Activated CD8-positive, alpha-beta memory T cell treated with anti-CD3 and anti-CD28 coated beads, Interleukin-2, amount 50 U/mL, for 4 hours (primary cell): ENCODE measurements at regions not wholly inside any gene's neighbourhood (a gene's known extent, or its start where the extent isn't known, plus 50 kb on each side); places are given as distances from the start of the nearest gene placed in this dataset.
"Not testable (repeated sequence)": the region's sequence is repeated elsewhere in the genome, so short reads cannot be mapped to it uniquely, and the experiment has no call there.

ENCODE experiments used
- DNase-seq: peaks from one replicate; pipeline ENCODE4 v3.0.0-alpha.2; 2020

DNA sequence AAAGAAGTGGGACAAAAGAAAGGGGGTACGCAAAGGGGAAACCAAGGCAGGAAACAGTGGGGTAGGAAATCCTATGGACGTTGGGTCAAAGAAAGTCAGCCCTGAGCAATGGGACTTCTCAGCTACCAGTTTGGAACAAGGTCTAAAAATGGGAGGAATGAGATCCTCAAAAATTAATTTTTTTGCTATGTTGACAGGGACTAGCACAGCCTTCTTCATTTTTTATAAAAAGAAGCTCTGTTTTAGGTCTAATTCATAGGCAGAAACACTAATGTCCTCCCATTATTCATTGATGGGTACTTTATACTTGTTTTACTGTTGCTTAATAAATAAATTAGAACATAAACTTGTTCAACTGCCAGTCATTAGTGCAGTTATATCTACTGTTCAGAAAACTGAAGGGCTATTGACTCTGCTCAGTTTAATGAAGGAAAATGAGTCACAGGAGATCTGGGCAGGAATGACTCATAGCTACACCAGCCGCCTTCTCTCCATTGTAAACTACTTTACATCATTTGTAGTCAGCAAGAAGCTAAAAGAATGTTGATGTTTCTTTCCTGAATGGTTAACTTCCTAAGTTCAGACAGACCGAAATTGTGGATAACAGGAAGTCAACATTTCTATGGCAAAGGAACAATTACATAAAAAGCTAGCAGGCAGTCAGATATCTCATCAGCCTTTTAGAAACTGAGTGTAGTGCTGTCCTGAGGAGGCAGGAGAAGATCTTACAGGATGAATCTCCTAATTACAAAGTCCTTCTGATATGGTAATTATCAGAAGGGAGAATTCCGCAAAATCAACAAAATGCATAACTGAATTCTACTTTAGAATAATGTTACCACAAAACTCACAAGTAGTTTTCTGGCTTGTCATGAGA lies 356.4 kb upstream of the PKN2 start:
- no peak for DNase-seq

DNA sequence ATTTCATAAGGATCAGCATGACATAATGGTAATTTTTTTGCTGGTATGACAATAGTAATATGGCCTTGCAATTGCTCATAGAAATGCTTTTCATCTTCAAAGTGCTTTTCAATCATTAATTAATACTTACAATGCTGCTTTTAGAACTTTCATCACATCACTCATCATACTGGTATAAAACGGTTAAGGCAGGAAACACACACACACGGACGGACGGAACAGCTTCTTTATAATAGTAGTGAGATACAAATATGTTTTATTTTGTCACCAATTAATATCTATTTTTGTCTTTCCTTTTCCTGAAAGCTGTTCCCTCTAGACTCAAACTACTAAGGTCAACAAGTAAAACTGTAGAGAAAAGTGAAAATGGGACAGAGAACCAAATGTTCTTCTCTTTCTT lies 353.9 kb upstream of the PKN2 start:
- no peak for DNase-seq

DNA sequence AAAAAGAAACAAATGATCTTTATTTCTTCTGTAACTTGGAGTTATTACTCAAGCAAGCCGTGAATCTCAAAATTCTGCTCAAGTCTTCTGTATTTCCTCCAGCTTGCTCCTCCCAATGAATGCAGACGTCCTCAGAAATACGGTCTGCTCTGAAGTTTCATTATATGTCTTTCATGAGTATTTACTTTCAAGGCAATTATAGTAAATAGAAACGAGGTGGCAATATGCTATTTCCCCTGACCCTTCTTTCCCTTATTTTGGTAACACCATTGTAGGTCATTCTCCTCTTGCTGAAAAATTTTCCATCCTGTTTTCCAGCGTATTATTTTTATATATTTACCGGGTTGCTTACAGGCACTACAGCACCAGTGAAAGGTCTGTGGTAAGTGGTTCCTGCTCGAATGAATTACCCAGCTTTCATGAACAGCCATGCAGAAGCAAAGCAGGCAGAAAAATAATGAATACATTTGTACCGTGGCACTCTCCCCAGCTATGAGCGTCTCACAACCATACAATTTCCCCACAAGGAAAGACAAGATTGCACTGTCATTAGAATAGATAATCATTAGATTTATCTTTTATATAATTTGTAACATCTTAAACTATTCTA lies 350.9 kb upstream of the PKN2 start:
- DNase-seq = no peak

DNA sequence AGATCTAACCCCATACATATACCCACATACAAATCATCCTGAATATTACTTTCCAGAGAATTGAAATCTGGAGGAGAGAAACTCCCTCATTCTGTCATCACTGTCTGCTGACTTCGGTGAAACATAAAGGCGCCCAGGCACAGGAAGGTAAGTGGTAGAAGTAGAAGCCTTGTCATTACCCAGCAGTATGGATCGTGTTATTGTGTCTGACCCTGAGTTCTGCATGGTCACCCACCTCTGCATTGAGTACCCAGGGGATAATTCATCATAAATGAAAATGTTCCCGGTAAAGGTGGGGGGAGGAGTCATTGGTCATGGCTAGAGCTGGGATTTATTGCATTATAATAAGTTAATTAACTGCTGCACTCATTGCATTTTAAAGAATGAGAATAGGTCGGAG lies 342.6 kb upstream of the PKN2 start:
- DNase-seq = no peak

DNA sequence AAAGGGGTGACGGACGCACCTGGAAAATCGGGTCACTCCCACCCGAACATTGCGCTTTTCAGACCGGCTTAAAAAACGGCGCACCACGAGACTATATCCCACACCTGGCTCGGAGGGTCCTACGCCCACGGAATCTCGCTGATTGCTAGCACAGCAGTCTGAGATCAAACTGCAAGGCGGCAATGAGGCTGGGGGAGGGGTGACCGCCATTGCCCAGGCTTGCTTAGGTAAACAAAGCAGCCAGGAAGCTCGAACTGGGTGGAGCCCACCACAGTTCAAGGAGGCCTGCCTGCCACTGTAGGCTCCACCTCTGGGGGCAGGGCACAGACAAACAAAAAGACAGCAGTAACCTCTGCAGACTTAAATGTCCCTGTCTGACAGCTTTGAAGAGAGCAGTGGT lies 342.0 kb upstream of the PKN2 start:
- DNase-seq = not testable (repeated sequence)

DNA sequence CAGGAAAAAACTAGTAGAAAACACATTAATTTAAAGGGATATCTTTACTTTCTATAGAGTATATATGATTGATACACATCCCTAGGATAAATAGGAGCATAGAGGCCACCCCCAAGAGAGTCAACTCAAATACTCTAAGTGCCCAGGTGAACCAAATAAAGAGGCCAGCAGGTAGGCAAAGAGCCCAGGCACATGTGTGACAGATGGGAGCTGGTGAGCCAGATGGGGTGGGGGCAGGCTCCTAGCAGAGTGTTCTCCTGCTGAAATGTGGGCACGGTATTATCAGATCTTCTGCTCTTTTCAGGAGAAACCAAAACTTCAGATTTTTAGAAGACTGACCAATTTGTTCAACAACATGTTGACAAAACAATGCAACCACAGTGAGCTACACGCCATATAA lies 333.4 kb upstream of the PKN2 start:
- no peak for DNase-seq

DNA sequence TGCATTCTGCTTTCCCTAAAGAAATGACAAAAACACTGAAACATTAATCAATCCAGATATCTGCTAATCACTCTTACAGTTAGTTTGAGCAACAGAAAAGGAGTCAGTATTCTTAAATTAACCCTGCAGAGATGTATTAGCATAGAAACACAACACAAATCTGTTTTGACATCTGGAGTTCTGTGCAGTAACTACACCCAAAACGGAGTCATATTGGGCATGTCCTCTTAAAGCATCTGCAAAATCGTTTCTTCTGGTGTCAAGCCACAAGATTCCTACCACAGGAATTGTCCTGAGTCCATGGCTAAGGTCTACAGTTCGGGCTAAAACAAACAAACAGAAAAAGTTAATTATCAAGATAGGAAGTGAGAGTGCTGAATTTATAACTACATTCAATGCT lies 332.1 kb upstream of the PKN2 start:
- no peak for DNase-seq

DNA sequence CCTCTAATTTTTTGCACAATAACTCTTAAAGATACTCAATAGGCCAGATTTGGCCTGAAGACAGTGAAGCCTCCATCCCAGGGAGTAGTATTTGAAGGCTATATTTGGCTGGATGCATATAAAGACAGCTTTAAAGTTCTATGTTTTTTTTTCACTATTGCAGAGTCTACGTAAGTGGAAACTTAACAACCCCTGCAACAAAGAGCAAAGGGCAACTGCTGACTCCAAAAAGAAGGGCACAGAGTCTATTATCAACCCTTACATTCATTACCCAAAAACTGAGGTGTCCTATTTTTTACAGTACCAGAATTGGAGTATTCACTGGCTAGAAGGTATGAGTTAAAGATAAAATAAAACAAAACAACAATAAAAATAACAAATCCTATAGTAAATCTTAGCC lies 329.8 kb upstream of the PKN2 start:
- DNase-seq = no peak

DNA sequence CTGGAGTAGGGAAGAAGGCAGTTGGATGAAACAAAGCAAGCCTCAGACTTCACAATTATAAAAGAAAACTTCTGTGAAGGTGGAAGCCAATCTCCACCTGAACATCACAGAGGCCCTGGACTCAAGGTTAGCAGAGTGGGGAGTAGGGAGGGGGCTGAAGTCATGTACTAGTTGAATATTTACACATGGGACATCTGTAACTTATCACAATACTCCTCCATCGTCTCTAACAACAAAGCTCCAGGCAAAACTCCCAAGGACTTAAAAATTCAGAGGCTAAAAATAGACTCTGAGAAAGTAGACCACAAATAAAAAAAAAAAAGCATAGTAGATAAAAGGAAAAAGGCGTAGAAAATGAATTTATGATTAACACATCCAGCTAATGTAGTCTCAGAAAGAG lies 326.3 kb upstream of the PKN2 start:
- DNase-seq = no peak

DNA sequence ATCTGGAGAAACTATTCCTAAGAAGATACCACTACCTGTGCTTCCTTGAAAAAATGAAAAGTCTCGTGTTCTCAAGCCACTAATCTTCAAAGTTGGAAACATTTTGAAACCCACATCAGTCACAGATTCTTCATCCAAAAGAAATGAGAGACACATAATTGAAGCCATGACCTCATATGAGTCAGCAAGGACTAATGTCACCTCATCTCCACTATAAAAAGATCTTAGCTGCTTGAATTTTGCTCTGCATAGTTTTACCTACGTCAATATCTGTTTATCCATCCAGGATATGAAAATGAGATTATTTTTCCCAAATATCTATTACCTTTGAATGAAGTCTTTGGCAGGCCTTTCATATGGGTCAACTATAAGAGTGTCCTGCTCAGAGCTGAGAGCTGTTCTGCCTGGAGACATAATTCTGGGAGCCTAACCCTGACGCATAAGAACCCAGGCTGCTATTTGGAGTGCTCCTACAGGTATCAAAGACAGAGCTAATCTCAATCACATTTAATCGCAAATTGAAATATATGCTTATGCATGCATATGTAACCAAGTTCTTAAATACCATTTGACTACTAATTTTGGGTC lies 312.5 kb upstream of the PKN2 start:
- DNase-seq = no peak

DNA sequence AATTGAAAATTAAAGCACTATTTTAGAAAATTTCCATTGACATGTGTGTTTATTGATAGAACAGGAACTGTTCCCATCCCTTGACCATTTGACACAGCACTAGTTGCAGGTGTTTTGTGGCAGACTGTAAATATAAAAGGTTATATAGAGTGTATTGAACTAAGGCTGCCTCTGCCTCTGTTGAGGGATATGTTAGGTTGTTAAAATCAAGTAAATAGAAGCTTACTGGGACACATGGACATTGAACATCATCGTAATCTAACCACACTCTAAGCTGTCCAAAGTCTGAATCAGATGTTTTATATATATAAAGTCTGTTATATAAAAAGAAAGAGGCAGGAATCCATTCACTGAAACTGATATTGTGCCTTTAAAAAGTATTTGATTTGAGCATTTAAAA lies 308.1 kb upstream of the PKN2 start:
- DNase-seq = no peak

DNA sequence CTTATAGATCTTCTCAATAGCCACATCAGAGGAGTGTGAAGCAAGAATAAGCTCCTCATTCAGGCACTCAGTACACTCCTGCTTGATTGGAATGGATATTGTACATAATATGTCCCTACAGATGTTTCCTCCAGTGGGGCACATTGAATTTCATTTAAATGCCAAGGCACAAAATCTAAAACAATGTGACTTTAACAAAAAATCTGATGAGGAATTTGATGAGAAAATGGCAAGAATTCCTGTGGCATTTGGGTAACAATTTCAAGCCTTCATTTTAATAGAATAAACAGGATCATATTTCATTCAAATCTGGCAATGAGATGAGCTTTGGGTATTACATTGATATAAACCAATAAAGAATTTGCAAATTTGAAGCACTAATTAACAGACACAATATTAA lies 307.7 kb upstream of the PKN2 start:
- no peak for DNase-seq

DNA sequence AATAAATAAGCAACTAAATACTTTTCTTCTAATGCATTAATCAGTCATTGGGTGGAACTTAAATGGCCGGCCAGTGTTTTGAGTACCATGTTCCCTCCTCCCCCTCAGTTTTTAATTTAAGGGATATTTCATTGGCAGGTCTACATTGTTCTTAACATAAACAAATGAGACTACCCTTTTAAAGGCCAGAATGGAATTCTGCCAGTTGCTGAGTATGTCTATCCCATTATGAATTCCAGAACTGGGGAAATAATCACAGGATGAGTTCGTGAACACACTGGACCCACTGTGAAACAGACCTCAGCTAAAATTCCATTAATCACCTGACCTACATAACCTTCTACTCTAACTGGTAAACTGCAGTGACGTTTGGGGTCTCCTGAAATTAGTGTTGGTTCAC lies 305.5 kb upstream of the PKN2 start:
- DNase-seq = no peak

DNA sequence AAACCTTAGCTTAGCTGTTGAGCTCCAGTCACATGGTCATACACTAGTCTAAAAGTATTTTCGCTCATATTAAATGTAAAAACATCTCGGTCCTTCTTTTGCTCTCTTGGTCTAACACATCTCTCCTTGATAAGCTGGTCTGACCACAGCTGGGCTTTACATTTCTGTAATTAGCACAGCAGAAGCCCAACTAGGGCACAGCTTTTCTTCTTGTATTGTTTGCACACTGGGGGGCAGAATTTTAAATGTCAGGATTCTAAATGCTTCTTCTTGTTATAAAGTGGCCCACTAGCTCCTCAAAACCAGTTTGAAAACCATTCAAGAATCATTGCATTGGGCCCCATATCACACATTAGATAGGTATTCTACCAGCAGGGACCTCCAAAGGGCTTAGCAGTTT lies 289.1 kb upstream of the PKN2 start:
- DNase-seq = no peak

DNA sequence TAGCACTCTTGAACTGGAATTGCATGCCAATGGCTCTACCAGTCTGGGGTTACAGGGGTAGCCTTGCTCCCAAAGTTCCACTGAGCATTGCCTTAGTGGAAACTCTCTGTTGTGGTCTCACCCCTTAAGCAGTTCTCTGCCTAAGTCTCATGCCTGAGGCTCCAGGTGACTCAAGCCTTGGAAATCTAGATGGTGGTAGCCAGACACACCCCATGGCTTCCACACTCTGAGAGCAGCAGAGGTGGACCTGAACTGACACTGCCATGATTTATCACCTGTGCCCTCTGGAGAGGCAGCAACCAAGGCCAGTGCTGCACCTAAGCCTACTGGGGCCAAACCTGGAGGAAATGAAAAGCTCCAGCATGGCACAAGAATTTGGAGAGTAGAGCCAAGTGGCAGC lies 285.7 kb upstream of the PKN2 start:
- DNase-seq = no peak

DNA sequence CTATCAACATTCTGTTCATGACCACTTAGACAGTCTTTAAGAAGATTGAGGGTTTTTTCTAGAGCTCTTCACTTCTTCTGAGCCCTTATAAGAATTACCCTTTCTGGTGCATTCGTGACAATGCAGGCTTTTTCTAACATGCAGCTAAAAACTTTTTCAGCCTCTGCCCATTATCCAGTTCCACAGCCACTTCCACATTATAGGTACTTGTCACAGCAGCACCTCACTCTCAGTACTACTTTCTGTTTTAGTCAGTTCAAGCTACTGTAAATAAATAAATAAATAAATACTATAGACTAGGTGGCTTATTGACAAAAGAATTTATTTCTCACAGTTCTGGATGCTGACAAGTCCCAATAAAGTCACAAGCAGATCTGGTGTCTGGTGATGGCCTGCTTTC lies 284.4 kb upstream of the PKN2 start:
- no peak for DNase-seq

DNA sequence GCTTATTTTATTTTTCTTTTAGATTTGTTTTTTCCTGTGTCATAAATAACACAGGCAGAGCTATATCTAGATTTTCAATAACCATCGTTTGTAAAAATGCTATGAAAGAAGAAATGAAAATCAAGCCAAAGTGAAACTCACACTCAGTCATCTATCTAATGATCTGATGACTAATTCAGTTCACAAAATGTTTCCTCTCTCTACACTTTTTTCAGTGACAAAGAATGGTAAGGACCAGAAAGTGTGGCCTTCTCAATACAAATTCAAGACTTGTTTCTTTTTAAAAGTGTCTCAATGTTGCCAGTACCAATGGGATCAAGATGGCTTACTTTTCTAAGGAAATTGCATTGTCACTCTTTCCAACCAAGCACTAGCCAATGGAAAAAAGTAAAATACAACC lies 282.8 kb upstream of the PKN2 start:
- no peak for DNase-seq

DNA sequence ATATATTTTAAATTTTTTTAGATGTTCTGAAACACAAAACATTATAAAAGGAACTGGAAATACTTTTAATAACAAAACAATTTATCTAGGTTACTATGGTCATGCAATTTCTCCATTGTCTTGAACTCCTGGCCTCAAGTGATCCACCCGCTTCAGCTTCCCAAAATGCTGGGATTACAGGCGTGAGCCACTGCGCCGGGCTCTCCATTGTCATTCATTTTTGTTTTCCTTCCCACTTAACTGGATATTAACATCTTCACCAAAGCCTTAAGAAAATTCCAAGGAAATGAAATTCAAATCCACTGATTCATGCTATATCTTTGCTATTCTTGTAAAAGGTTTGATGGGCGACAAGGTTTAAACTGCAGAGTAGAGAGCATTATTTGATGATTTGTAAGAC lies 279.5 kb upstream of the PKN2 start:
- no peak for DNase-seq

DNA sequence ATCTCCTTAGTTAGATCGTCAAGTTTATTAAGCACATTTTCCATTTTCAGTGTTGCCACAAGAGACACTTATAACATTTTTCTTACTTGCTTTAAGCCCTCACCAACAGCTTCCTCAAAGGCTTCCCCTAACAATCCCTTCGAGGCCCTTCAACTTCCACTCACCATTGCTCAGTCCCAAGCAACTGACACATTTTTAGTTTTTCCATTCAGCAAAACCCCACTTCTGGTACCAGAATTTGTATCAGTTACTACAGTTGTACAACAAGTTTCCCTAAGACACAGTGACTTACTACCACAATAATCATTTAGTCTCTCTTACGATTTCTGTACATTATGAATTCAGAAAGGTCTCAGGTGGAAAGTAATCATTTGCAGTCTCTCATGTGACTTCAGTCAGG lies 276.8 kb upstream of the PKN2 start:
- DNase-seq = no peak

DNA sequence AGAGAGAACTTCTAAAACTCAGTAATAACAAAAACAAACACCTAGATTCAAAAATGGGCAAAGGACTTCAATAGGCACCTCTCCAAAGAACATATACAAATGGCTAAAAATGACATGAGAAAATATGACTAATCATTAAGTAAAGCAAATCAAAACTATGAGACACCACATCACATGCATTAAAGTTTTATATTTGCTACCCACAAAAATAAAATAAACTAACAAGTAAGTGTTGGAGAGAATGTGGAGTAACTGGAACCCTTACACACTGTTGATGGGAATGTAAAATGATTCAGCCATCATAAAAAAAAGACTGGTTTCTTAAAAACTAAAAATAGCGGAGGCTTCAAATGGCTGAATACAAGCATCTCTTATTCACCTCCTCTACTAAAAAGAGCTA lies 262.1 kb upstream of the PKN2 start:
- no peak for DNase-seq

DNA sequence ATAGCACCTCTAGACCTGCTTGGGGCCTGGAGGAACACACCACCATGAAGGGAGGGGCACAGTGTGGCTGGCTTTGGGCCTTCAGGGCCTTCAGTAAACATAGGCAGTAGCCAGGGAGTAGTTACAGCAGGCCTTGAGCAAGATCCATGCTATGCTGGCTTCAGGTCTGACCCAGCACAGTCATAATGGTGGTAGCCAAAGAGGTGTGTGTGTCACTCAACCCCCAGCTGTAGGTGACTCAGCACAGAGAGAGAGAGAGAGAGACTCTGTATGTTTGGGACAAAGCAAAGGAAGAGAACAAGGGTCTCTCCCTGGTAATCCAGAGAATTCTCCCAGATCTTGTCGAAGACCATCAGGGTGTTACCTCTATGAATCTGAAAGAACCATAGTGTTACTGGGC lies 250.5 kb upstream of the PKN2 start:
- DNase-seq = no peak

DNA sequence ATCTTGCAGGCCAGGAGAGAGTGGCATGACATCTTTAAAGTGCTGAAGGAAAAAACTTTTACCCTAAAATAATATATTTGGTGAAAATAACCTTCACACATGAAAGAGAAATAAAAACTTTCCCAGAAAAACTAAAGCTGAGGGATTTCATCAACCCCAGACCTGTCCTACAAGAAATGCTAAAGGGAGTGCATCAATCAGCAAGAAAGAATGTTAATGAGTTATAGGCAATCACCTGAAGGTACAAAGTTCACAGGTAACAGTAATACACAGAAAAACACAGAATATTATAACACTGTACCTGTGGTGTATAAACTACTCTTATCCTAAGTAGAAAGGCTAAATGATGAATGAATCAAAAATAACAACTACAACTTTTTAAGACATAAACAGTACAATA lies 249.2 kb upstream of the PKN2 start:
- DNase-seq = no peak

DNA sequence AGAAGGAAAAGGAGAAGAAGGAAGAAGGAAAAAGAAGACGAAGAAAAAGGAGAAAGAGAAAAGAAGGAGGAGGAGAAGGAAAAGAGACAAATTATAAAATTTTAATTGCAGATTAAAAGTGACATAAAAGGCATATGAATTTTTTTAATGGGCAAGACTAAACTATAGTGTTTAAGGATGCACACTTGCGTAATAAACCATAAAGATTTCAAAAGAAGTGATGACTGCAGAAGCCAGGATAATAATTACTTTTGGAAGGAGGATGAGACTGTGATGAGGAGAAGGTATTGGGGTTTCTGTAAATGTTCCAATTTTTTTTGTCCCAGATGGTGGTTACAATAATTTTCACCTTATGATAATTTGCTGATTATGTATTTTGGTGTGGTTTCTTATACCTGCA lies 243.1 kb upstream of the PKN2 start:
- no peak for DNase-seq

DNA sequence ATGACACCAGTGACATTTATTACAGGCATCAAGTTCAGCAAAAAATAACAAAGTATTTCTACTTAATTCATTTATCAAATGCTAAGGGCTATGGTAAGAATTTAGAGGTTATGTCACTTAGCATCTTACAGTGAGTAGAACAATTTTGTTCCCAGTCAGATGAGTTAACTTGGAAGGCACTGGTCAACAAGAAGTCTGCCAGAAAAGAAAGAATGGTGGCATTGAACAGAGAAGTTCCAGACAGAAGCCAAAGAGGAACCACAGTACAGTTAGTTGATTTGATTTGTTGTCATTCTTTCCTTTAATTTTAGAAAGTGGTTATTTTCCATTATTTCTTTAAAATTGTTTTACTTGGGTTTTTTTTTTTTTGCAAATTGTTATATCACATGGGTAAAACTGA lies 232.2 kb upstream of the PKN2 start:
- DNase-seq = no peak

DNA sequence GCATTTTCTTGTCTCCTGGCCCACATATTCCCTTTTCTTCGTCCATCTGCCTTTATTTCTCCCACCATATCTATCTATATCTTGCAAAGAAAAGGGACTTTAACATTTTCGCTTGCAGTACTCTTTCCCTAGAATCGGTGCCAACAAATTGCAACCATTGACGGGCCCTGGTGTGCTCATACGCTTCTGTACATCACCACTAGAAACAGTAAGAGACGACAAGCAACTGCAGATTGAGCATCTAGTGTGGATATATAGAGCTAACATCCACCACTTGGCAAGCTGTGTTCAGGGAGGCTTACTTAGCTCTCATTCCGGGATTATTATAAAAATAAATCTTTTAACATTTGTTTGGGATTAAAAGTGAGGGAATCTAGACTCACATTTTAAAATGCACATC lies 230.8 kb upstream of the PKN2 start:
- DNase-seq = no peak
